ENCODE measurements at regions not wholly inside any gene's neighbourhood (a gene's known extent, or its start where the extent isn't known, plus 50 kb on each side); places are given as distances from the start of the nearest gene placed in this dataset.

GRCh38 chr1:228919914-228920313 is 184.6 kb downstream of the RHOU start:
- TF ChIP-seq ZNF274 (IDR thresholded peaks at IDR 0.05; ENCODE audit: low read depth, low read length) (no peak), SUZ12 (IDR thresholded peaks at IDR 0.05; ENCODE audit: extremely low read depth, insufficient read depth, insufficient read length) (no peak)

All from NT2/D1 (cell line).